Activated naive CD8-positive, alpha-beta T cell (primary cell): ENCODE measurements at regions not wholly inside any gene's neighbourhood (a gene's known extent, or its start where the extent isn't known, plus 50 kb on each side); places are given as distances from the start of the nearest gene placed in this dataset.

ENCODE experiments used
- H3K27ac Mint-ChIP-seq: one replicate; pipeline ENCODE4 v1.8.0; 2021; ENCODE audit warnings: mixed read lengths
- H3K27me3 Mint-ChIP-seq: one replicate; pipeline ENCODE4 v1.8.0; 2021; ENCODE audit warnings: mixed read lengths
- H3K36me3 Mint-ChIP-seq: one replicate; pipeline ENCODE4 v1.8.0; 2021; ENCODE audit warnings: mixed read lengths
- H3K4me1 Mint-ChIP-seq: one replicate; pipeline ENCODE4 v1.8.0; 2021; ENCODE audit warnings: low read depth, mixed read lengths
- H3K4me3 Mint-ChIP-seq: one replicate; pipeline ENCODE4 v1.8.0; 2021; ENCODE audit warnings: mild to moderate bottlenecking, mixed read lengths
- H3K9me3 Mint-ChIP-seq: one replicate; pipeline ENCODE4 v1.8.0; 2021; ENCODE audit warnings: low read depth, mixed read lengths

DNA sequence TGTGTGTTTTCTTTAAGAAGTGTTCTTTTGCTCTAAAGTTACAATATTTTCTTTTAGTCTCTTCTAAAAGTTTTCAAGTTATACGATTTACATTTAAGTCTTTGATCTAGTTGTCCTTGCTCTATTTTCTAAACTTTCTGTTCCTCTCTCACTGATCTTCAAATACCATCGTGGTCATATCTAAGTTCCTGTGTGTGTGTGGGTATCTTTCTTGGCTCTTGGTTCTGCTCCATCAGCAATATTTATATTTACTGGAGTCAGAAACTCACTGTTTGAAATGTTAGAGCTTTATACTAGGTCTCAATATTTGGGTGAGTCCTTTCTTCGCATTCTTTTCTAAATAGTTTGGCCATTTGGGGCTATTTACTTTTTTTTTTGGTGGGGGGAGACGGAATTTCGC is 77.3 kb downstream of the COPS8 start:
- Mint-ChIP-seq H3K27me3 (peaks cover 6% of the 10 kb centered on the region), H3K9me3 (no peaks in the 10 kb centered on the region), H3K4me1 (peaks cover 10% of the 10 kb centered on the region), H3K27ac (no peak overlapping the region), H3K4me3 (no peak overlapping the region), H3K36me3 (peaks cover 2% of the 10 kb centered on the region)

DNA sequence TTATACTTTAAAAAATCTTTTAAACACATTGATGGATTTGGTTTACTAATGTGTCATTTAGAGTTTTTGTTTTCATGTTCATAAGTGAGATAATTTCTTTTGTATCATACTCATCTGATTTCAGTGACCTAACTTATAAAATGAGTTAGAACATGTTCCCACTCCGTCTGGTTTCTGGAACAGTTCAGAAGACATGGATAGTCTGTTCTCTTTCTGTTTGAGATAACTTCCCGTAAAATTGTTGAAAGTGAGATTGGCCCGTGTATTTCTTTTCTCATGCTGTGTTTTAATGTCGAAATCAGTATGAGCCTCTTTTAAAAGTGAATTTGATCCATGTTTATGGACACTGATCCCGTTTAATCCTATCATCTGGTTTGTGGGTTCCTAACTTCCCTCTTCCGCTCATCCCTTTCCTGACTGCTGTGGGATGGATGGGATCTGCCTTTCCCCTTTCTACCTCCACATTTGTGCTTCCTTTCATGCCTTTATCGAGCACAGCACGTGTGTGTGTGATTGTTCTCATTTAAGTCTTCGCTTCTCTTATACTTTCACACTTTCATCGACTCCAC is 78.9 kb downstream of the COPS8 start:
- H3K4me3 Mint-ChIP-seq, result no peak overlapping the region
- peaks cover 8% of the 10 kb centered on the region for H3K27me3 Mint-ChIP-seq
- peaks cover 4% of the 10 kb centered on the region for H3K36me3 Mint-ChIP-seq
- H3K27ac Mint-ChIP-seq, result no peak overlapping the region
- no peaks in the 10 kb centered on the region for H3K9me3 Mint-ChIP-seq
- peaks cover under 1% of the 10 kb centered on the region for H3K4me1 Mint-ChIP-seq

GRCh38 chr2:237165405-237166276 is 80.0 kb downstream of the COPS8 start:
- Mint-ChIP-seq H3K27ac (no peak overlapping the region), H3K4me1 (no peaks in the 10 kb centered on the region), H3K9me3 (no peaks in the 10 kb centered on the region), H3K27me3 (peaks cover 9% of the 10 kb centered on the region), H3K36me3 (peaks cover 4% of the 10 kb centered on the region), H3K4me3 (no peak overlapping the region)

- Mint-ChIP-seq H3K9me3 (no peaks in the 10 kb centered on the region), H3K27ac (no peak overlapping the region), H3K36me3 (peaks cover 4% of the 10 kb centered on the region), H3K4me3 (no peak overlapping the region), H3K4me1 (no peaks in the 10 kb centered on the region), H3K27me3 (peaks cover 9% of the 10 kb centered on the region)
Observed at GRCh38 chr2:237167038-237167437, 81.3 kb downstream of the COPS8 start.

- Mint-ChIP-seq H3K36me3 (peaks cover 4% of the 10 kb centered on the region), H3K27me3 (peaks cover 12% of the 10 kb centered on the region), H3K9me3 (no peaks in the 10 kb centered on the region), H3K4me3 (no peak overlapping the region), H3K27ac (no peak overlapping the region), H3K4me1 (no peaks in the 10 kb centered on the region)
Observed at GRCh38 chr2:237167934-237168333, 82.2 kb downstream of the COPS8 start.

- H3K4me3 Mint-ChIP-seq, result no peak overlapping the region
- peaks cover 12% of the 10 kb centered on the region for H3K27me3 Mint-ChIP-seq
- no peak overlapping the region for H3K27ac Mint-ChIP-seq
- H3K9me3 Mint-ChIP-seq, result peaks cover 3% of the 10 kb centered on the region
- peaks cover 5% of the 10 kb centered on the region for H3K36me3 Mint-ChIP-seq
- H3K4me1 Mint-ChIP-seq, result no peaks in the 10 kb centered on the region
Observed at GRCh38 chr2:237170020-237170419, 84.3 kb downstream of the COPS8 start.

DNA sequence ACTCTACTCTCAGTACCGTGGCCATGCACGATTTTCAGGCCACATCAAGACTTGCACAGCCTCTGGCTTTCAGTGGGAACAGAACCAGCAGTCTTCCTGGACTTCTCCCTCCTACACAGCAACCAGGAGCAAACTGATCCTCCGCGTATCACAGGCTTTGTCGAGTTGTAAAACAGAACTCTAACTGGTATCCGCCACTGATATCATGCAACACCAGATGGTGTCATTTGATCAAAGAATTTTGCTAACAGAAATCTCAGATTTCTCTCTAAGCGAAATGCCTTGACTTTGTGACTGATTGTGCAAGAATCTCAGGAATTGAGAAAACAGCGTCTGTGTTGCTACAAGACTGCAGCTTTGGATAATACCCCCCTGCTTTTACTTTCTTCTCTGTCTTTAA is 85.7 kb downstream of the COPS8 start:
- Mint-ChIP-seq H3K4me3 (no peak overlapping the region), H3K9me3 (peaks cover 3% of the 10 kb centered on the region), H3K4me1 (no peaks in the 10 kb centered on the region), H3K36me3 (peaks cover 5% of the 10 kb centered on the region), H3K27ac (no peak overlapping the region), H3K27me3 (peaks cover 8% of the 10 kb centered on the region)

DNA sequence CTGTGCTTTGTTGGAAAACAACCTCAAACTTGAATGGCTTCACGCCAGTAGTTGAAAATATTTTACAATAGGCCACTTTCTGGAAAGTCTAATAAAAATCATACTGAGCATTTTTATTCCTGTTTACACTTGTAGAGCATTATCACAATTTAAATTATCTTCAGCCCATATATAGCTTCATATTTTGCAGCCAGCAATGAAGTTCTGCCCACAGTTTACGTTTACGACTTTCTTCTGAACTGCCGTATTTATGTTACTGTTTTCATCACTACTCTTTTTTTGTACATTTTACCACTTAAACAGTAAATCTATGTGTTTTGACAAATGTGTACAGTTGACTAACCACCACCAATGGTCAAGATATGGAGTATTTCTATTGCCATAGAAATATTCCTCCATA is 86.2 kb downstream of the COPS8 start:
- Mint-ChIP-seq H3K4me1 (no peaks in the 10 kb centered on the region), H3K9me3 (peaks cover 3% of the 10 kb centered on the region), H3K27me3 (peaks cover 8% of the 10 kb centered on the region), H3K36me3 (peaks cover 5% of the 10 kb centered on the region), H3K27ac (no peak overlapping the region), H3K4me3 (no peak overlapping the region)

DNA sequence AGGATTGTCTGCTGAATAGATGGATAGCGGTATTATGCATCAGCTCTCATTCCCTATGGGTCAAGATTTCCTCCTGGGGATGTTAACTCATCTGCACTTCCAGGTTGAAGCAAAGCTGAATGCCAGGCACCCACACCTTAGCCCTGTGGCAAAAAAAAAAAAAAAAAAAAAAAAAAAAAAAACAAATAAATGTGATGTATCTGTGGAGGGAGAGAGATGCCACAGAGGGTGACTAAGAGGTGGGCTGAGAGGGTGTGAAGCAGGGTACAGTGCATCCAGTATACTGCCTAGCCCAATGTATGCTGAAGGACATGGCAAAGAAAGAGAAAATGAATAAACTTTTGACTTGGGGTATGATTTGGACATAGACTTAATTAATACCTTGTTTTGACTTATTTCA is 91.4 kb downstream of the COPS8 start:
- Mint-ChIP-seq H3K4me1 (no peaks in the 10 kb centered on the region), H3K27me3 (peaks cover 5% of the 10 kb centered on the region), H3K4me3 (no peak overlapping the region), H3K36me3 (peaks cover 6% of the 10 kb centered on the region), H3K9me3 (peaks cover 3% of the 10 kb centered on the region), H3K27ac (no peak overlapping the region)

GRCh38 chr2:237177986-237178385 is 92.3 kb downstream of the COPS8 start:
- Mint-ChIP-seq H3K27ac (no peak overlapping the region), H3K27me3 (peaks cover 2% of the 10 kb centered on the region), H3K36me3 (peaks cover 6% of the 10 kb centered on the region), H3K4me3 (no peak overlapping the region), H3K4me1 (no peaks in the 10 kb centered on the region), H3K9me3 (peaks cover 3% of the 10 kb centered on the region)

GRCh38 chr2:237178396-237178795 is 92.7 kb downstream of the COPS8 start:
- Mint-ChIP-seq H3K27me3 (peaks cover 2% of the 10 kb centered on the region), H3K9me3 (peaks cover 3% of the 10 kb centered on the region), H3K4me1 (no peaks in the 10 kb centered on the region), H3K4me3 (no peak overlapping the region), H3K36me3 (peaks cover 6% of the 10 kb centered on the region), H3K27ac (no peak overlapping the region)

DNA sequence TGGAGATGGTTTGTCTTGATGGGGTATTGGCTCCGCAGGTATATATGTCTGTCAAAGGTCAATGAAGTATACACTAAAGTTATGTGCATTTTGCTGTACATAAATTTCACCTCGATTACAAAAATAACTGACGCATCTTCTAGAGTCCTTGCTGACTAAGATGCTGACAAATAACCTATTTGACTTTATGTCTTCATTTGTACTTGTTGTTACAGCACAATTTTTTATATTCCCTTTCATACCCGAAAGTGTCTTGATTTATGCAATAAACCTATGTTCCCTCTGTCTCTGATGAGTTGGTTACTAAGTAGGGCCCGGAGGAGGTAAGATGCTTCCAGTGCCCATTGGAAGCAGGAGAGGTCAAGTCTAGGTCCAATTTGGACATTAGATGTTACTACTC is 93.5 kb downstream of the COPS8 start:
- no peak overlapping the region for H3K4me3 Mint-ChIP-seq
- no peak overlapping the region for H3K27ac Mint-ChIP-seq
- H3K36me3 Mint-ChIP-seq, result peaks cover 6% of the 10 kb centered on the region
- peaks cover 4% of the 10 kb centered on the region for H3K27me3 Mint-ChIP-seq
- H3K9me3 Mint-ChIP-seq, result no peaks in the 10 kb centered on the region
- H3K4me1 Mint-ChIP-seq, result no peaks in the 10 kb centered on the region

DNA sequence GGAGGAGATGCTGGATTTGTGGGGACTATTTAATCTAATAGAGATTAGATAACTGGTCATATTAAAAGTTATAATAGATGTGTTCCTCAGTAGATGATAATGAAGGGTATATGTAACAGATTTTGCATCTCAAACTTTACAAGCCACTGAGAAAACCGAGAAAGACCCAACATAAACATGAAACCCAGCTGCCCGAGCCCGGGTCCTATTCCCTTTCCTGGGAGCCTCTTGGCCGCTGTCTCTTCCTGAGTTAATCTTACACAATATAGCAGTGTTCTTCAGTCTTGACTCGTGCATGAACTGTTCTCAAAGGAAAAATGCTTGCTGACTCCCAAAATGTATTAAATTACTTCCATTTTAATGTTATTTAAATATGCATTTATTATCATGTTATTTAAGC is 94.5 kb downstream of the COPS8 start:
- peaks cover 3% of the 10 kb centered on the region for H3K27me3 Mint-ChIP-seq
- no peaks in the 10 kb centered on the region for H3K4me1 Mint-ChIP-seq
- no peak overlapping the region for H3K4me3 Mint-ChIP-seq
- no peaks in the 10 kb centered on the region for H3K9me3 Mint-ChIP-seq
- H3K27ac Mint-ChIP-seq, result no peak overlapping the region
- peaks cover 3% of the 10 kb centered on the region for H3K36me3 Mint-ChIP-seq

DNA sequence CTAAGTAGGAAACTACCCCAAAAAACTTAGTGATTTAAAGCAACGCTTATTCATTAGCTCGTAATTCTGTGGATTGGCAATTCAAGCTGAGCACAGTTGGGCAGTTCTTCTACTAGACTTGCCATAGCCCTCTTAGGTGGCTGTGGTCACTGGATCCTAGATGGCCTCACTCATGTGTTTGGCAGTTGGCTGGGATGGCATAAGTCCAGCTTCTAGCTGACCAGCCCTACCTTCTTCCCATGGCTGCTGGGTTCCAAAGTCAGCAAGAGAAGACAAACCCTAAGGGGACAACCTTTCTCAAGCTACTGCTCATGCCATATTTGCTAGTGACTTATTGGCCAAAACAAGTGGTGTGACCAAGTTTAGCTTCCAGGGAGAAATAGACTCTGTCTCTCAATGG is 95.3 kb downstream of the COPS8 start:
- Mint-ChIP-seq H3K4me3 (no peak overlapping the region), H3K36me3 (peaks cover 3% of the 10 kb centered on the region), H3K27me3 (peaks cover 3% of the 10 kb centered on the region), H3K9me3 (no peaks in the 10 kb centered on the region), H3K27ac (no peak overlapping the region), H3K4me1 (no peaks in the 10 kb centered on the region)

GRCh38 chr2:237181844-237182243 is 96.2 kb downstream of the COPS8 start:
- Mint-ChIP-seq H3K36me3 (peaks cover 3% of the 10 kb centered on the region), H3K27me3 (peaks cover 3% of the 10 kb centered on the region), H3K27ac (no peak overlapping the region), H3K4me3 (no peak overlapping the region), H3K4me1 (no peaks in the 10 kb centered on the region), H3K9me3 (no peaks in the 10 kb centered on the region)
